M059J (cell line): ENCODE measurements at regions not wholly inside any gene's neighbourhood (a gene's known extent, or its start where the extent isn't known, plus 50 kb on each side); places are given as distances from the start of the nearest gene placed in this dataset.
"Not testable (repeated sequence)": the region's sequence is repeated elsewhere in the genome, so short reads cannot be mapped to it uniquely, and the experiment has no call there.

Experiments used
- DNase-seq: peaks from one replicate; pipeline ENCODE4 v3.0.0-alpha.2; 2012; ENCODE audit warnings: low read depth

- DNase-seq = no peak
These were observed 172.7 kb upstream of the CNOT2 start for GRCh38 chr12:70070494-70071007.

DNA sequence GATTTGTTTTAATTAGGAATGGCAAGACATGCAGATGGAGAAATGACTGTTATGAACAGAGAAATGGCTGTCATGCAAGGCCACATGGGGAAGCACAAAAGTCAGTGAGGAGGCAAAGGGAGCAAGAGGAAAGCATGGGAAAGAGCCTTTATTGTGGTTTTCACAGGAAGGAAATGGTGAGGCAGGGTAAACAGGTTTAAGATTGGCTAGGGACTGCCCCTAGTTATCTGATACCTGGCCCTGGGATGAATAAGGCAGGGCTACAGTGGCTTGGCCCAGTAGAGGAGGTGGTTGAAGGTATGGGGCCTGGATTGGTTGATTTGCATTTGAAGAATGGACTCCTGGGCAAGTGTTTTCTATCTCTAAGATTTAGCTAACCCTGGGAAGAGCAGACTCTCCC lies 168.7 kb upstream of the CNOT2 start:
- DNase-seq = no peak

DNA sequence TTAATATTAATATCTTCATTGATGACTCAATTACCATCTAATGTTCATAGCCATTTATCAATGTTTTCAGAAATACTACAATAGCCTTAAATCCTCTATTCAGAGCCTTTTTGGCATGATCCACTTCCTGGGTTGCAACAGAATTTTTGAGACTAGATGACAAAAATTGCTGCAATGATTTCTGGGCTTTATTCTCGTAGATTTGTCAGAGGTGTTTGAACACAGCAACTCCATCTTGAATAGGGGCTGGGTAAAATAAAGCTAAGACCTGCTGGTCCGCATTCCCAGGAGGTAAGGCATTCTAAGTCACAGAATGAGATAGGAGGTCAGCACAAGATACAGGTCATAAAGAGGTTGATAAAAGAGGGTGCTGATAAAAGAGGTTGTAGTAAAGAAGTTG lies 165.8 kb upstream of the CNOT2 start:
- no peak for DNase-seq

DNA sequence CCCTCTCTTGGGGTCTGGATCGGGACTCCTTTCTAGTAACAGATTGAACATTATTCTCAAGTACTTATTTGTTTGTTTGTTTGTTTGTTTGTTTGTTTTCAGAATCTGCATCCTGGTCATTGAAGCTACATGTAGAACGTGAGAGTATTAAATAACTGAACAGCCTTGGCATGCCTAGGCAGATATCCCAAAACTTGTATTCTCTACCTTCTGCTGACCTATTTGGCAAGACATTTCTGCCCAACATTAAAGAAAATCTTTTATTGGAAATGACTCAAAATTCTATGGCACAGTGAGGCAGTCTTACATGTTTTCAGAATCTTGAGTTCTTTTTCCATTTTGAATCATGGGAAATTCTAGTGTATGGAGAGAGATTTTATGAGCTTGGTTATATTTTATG lies 165.1 kb upstream of the CNOT2 start:
- DNase-seq = no peak

GRCh38 chr12:70080566-70080965 lies 162.7 kb upstream of the CNOT2 start:
- no peak for DNase-seq

GRCh38 chr12:70082997-70083676 lies 160.1 kb upstream of the CNOT2 start:
- DNase-seq = no peak

DNA sequence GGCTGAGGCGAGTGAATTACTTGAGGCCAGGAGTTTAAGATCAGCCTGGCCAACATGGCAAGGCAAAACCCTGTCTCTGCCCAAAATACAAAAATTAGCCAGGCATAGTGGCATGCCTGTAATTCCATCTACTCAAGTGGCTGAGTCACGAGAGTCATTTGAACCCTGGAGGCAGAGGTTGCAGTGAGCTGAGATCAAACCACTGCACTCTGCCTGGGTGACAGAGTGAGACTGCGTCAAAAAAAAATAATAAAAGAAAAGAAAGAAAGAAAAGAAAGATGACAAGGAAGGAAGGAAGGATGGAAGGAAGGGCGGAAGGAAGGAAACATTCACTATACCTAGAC lies 159.6 kb upstream of the CNOT2 start:
- peak; percentile 1 for DNase-seq

- DNase-seq = not testable (repeated sequence)
These were observed 156.9 kb upstream of the CNOT2 start for GRCh38 chr12:70086372-70086771.

GRCh38 chr12:70091021-70091521 lies 152.2 kb upstream of the CNOT2 start:
- no peak for DNase-seq

GRCh38 chr12:70094467-70094866 lies 148.8 kb upstream of the CNOT2 start:
- no peak for DNase-seq

DNA sequence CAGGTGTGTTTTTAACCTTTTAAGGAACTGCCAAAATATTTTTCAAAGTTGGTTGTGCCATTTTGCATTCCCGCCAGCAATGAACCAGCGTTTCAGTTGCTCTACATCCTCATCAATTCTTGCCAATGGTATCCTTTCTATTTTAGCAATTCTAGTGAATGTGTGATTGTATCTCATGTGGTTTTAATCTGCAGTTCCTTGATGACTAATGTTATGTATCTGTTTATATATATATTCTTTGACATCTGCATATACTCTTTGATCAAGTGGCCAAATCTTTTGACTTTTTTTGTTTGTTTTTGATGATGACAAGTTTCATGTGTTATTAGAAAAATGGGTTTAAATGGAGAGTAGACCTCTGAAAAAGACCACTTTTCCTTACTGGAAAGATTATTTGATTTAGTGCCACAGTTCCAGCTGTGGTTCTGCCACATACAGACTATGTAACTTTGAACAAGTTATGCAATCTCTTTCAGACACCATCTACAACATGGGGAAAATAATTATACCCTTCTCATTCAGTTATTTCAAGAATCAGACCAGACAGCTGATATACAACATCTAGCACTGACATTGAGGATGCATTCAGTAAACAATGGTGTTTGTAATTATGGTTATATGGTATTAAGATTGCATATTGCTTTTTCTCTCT lies 146.3 kb upstream of the CNOT2 start:
- no peak for DNase-seq

DNA sequence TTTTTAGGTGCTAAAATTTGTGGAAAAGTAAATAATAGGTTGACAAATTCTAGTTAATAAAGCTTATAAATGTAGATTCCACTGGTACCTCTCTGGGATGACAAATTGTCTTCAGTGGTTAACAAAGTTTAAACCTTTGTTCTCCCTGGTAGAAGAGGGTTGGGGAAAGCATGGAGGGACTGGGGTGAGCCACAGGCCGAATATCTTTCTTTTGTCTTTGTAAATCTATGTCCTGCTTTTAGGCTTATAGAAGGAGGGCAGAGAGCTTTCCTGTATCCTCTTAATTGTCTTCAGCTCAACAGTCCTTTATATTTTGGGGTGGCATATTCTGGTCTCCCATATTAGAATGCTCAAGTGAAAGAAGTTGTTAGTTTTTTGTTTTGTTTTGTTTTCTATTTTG lies 142.2 kb upstream of the CNOT2 start:
- no peak for DNase-seq

GRCh38 chr12:70106347-70106746 lies 136.9 kb upstream of the CNOT2 start:
- DNase-seq = no peak

- no peak for DNase-seq
These were observed 133.1 kb upstream of the CNOT2 start for GRCh38 chr12:70110085-70110484.

DNA sequence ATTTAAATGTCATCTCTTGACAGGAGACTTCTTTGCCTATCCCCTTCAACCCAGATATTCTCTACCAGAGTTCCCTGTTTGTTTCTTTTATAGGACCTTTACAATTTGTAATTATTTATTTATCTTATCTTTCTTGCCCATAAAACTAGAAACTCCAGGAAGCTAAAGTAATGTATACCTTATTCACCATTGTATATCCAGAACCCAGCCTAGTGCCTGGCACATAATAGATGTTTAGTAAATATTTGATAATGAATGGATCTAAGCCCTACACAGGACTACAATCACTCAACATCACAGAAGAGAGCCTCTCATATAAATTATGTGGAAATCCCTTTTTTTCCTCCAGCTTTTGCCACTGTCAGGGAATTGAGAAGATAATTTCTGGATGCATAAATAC lies 125.6 kb upstream of the CNOT2 start:
- no peak for DNase-seq

DNA sequence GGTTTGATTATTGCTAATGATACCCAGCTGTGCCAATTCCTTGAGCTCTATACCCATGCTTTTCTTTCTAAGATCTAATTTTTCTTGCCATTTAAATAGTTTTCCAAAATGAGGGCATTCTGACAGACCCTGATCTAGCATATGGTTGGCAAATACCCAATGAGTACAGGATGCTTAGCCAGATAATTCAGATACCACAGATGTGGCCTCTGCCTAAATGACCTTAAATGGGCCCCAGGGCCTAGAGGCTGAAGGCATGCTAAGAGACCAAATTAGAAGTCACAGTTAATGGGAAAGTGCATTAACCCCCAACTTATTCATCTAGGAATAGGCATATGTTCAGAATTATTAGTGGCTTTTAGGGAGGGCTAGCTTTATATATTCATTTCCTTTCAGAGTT lies 122.3 kb upstream of the CNOT2 start:
- no peak for DNase-seq

- DNase-seq = no peak
These were observed 121.7 kb upstream of the CNOT2 start for GRCh38 chr12:70121562-70121961.

DNA sequence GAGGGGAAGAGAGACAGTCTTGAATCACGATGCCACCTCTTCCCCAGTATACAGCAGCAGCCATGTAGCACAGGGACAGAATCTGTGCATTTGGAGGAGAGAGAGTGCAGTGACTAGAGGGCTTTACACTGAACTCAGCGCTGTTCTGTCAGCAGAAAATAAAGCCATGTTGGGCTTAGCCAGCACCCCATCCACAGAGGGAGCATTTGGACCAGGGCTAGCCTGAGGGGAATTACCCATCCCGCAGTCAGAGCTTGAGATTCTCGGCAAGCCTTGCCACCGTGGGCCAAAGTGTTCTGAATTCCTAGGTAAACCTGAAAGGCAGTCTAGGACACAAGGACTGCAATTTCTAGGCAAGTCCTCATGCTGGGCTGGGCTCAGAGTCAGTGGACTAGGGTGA lies 120.4 kb upstream of the CNOT2 start:
- no peak for DNase-seq

GRCh38 chr12:70149013-70149412 lies 94.2 kb upstream of the CNOT2 start:
- no peak for DNase-seq

GRCh38 chr12:70149665-70150064 lies 93.6 kb upstream of the CNOT2 start:
- no peak for DNase-seq

DNA sequence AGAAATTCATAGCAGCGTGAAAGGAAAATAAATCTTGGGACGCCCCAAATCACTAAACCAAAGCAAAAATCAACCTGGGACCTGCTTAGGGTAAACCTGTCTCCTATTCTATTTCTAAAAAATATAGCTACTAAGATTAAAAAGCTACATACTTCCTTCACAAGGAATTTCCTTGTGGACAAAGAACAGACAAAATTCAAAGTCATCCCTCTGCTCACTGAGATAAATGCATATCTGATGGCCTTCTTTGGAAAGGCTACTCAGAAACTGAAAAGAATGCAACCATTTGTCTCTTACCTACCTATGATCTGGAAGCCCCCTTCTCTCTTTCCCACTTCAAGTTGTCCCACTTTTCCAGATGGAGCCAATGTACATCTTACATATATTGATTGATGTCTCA lies 93.0 kb upstream of the CNOT2 start:
- DNase-seq = no peak

GRCh38 chr12:70151993-70152392 lies 91.2 kb upstream of the CNOT2 start:
- no peak for DNase-seq

DNA sequence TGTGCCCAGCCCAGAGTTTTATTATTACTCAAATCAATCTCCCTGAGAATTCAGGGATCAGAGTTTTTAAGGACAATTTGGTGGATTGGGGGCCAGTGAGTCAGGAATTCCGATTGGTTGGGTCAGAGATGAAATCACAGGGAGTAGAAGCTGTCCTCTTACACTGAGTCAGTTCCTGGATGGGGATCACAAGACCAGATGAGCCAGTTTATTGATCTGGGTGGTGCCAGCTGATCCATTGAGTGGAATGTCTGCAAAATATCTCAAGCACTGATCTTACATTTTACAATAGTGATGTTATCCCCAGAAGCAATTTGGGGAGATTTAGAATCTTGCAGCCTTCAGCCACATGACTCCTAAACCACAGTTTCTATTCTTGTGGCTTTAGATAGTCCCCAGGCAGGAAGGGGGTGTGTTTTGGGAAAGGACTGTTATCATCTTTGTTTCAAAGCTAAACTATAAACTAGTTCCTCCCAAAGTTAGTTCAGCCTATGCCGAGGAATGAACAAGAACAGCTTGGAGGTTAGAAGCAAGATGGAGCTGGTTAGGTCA lies 89.1 kb upstream of the CNOT2 start:
- no peak for DNase-seq
